Astrocyte (in vitro differentiated cells and primary cell): ENCODE measurements at regions not wholly inside any gene's neighbourhood (a gene's known extent, or its start where the extent isn't known, plus 50 kb on each side); places are given as distances from the start of the nearest gene placed in this dataset.

Experiments
- CTCF ChIP-seq: IDR thresholded peaks from 2 replicates; pipeline ENCODE4 v1.5.1; 2011; ENCODE audit warnings: low read depth, mild to moderate bottlenecking, inconsistent platforms, low read length, moderate library complexity; ENCODE audit not compliant: insufficient read depth
- EZH2 ChIP-seq: IDR thresholded peaks from 2 replicates; pipeline ENCODE4 v1.6.1; 2012; ENCODE audit warnings: mild to moderate bottlenecking, low read length, inconsistent platforms; ENCODE audit not compliant: insufficient read depth

DNA sequence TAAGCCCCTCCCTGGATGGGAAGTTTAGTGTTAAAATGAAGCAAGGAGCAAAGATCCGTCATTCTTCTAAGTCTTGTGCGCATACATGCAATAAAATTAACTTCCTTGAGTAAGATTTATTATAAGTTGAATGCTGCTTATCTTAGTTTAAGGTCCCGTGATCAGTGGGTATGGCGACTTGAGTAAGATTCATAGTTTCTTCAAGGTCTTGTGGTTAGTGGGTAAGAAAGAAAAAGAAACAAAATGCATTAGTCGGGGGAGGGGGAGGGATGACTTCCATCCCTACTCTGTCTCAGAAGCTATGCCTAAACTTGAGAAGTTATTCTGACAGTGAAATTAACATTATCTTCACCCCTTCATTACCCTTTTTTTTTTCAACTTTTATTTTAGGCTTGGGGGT, 127.3 kb upstream of the MAGEB16 start:
- TF ChIP-seq CTCF = no peak
- TF ChIP-seq EZH2 = no peak
